Islet precursor cell (in vitro differentiated cells): ENCODE measurements at regions not wholly inside any gene's neighbourhood (a gene's known extent, or its start where the extent isn't known, plus 50 kb on each side); places are given as distances from the start of the nearest gene placed in this dataset.

ENCODE experiments used
- DNase-seq: peaks from one replicate; pipeline ENCODE4 v3.0.0-alpha.2; 2018

- DNase-seq = no peak
Observed at GRCh38 chr3:69567023-69567709, 172.1 kb upstream of the MITF start.

DNA sequence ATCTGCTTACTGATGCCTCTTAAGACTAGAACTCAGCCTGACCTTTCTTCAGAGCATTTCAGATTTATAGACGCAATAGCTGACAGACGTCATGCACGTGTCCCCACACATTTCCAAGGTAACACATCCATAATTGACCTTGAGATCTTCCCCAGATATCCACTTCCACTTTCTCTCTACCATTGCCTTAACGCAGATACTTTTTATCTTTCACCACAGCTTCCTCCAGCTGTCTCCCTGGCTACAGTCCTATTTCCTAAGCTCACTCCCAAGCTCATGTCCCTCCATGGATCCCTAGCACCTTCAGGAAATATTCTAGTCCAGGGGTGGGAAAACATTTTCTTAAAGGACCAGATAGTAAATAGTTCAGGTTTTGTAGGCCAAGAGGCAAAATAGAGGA lies 173.0 kb upstream of the MITF start:
- no peak for DNase-seq

DNA sequence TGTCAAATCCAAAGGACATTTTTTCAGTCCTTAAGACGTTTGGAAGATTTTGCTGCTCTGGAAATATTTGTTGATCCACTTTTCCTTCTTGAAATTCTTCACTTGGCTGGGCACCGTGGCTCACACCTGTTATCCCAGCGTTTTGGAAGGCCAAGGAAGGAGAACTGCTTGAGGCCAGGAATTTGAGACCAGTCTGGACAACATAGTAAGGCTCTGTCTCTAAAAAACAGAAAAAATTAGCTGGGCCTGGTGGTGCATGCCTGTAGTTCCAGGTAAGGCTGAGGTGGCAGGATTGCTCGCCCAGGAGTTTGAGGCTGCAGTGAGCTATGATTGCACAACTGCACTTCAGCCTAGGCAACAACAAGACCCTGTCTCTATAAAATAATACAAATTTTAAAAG lies 173.9 kb upstream of the MITF start:
- DNase-seq = no peak

DNA sequence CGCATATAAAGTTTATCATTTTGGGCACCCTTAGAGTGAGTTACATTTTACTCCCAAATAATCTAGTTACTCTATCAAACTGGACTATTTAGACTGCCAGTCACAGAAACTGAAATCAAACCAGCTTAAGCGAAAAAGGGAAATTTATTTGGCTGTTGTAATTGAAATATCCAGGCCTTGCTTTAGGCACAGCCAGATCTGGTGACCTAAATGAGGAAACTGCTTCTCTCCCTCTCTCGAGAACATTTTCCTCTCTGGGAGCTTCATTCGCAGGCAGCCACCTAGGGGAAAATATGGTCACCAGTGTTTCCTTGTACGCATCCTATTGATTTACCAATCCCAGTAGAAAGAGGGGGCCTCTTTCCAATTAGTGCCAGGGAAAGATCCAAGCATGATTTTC lies 175.3 kb upstream of the MITF start:
- DNase-seq = no peak

- no peak for DNase-seq
Observed at GRCh38 chr3:69563151-69563550, 176.1 kb upstream of the MITF start.

- no peak for DNase-seq
Observed at GRCh38 chr3:69562020-69562419, 176.1 kb upstream of the FRMD4B start.

DNA sequence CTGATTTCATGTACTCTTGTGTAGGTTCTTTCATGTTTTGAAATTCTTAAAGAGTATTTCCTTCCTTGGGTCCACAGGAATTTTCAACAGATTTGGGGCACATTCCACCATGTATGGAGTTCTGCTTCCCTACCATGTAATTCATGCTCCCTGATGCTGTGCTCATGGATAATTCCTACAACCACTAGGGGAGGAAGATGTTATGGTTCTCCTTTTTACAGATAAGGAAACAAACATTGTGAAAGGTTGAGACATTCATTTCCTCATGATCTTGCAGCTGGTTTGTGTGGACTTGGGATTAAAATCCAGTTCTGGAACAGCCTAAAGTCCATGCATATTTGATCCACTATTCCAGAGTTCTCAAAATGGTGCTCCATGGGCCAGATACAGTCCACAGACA lies 174.9 kb upstream of the FRMD4B start:
- DNase-seq = no peak

GRCh38 chr3:69560116-69560515 lies 174.2 kb upstream of the FRMD4B start:
- DNase-seq = no peak

GRCh38 chr3:69558912-69559311 lies 173.0 kb upstream of the FRMD4B start:
- no peak for DNase-seq

- DNase-seq = no peak
Observed at GRCh38 chr3:69554576-69554975, 168.7 kb upstream of the FRMD4B start.

- DNase-seq = no peak
Observed at GRCh38 chr3:69553888-69554287, 168.0 kb upstream of the FRMD4B start.

- DNase-seq = no peak
Observed at GRCh38 chr3:69547461-69547880, 161.6 kb upstream of the FRMD4B start.

DNA sequence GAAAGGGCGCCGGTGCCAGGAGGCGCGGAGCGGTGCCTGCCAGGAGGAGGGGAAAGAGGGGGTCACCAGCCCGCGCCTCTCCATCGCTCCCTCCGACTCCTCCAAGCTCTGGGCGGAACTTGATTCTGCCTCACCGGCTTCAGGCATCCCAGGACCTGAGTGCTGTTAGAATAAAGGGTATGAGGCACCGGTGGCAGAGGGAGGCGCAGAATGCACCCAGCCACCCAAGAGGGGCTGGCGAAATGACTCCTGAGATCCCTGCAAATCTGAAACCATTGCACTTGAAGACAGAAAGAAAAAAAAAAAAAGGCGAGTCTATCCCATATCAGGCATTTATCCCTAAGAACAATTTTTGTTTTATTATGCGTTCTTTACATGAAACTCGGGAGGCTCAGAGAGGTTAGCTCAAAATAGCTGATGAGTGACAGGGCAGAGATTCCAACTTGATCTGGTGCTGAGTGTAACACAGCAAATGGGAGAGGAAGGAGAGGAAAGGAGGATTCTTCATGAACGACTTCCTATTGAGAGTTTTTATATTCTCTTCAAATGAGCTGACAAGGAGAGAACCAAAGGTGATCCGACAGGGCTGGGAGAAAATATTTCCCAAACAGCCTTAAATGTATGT lies 157.0 kb upstream of the FRMD4B start:
- no peak for DNase-seq

DNA sequence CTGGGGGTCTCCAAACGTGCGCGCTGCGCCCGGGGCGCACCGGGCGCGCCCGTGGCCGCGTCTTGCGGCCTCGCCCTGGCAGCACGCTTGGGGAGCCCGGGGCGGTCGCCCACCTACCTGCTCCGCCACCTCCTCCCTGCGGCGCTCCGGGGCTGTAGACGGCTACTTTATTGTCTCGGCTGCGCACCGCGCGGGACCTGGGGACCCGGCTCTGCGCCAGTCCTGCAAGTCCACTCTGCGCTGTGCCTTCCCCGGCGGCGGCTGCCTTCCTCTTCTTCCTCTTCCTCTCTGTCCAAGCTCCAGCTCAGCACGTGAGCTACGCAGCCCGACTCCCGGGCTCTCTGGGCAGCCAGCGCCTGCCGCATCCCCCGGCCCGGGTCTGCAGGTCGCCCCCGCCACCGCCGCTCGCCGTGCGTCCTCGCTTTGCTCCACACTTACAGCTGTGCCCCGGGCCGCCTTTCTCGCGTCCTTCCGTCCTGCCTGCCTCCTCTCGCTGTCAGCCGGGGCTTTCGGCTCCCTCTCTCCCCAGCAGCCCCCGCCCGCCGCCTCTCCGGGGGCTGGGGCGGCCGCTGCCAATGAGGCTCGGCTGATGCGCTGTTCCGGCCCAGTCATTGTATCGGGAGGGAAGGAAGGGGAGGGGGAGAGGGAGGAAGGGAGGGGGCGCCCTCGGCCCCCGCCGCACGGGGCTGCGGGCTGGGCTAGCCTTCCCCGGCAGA lies 156.4 kb upstream of the FRMD4B start:
- DNase-seq = peak; percentile 77

GRCh38 chr3:69541711-69542088 lies 155.8 kb upstream of the FRMD4B start:
- peak; percentile 64 for DNase-seq

GRCh38 chr3:69540706-69541581 lies 155.1 kb upstream of the FRMD4B start:
- DNase-seq = peak; percentile 86

GRCh38 chr3:69539134-69539533 lies 153.2 kb upstream of the FRMD4B start:
- no peak for DNase-seq

GRCh38 chr3:69538281-69538680 lies 152.4 kb upstream of the FRMD4B start:
- no peak for DNase-seq

DNA sequence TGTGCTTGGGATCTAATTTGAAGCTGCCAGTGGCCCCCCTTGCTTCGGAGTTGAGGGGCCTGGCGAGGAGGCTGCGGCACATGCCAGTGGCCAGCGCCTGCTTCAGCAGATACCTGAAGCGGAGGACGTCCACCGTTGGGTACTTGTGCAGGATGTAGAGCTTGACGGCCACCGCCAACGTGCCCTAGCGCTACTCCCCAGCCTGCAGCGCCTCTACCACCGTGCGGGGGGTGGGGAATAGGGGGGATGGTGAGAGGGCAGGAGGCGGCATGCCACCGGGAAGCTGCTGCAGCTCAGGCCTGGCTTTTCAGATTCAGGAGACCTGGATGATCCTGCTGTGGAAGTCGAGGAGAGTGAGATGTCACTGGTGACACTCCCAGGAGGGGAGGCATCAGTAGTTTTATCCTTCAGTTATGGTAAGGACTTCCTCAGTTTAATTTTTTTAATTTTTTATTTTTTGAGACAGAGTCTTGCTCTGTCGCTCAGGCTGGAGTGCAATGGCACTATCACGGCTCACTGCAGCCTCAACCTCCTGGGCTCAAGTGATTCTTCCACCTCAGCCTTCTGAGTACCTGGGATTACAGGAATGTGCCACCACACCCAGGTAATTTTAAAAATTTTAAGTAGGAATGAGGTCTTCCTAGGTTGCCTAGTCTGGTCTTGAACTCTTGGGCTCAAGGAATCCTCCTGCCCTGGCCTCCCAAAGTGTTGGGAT lies 150.6 kb upstream of the FRMD4B start:
- no peak for DNase-seq

- no peak for DNase-seq
Observed at GRCh38 chr3:69535613-69536012, 149.7 kb upstream of the FRMD4B start.

- no peak for DNase-seq
Observed at GRCh38 chr3:69532547-69533224, 146.8 kb upstream of the FRMD4B start.
